ENCODE measurements at regions not wholly inside any gene's neighbourhood (a gene's known extent, or its start where the extent isn't known, plus 50 kb on each side); places are given as distances from the start of the nearest gene placed in this dataset.

GRCh38 chr5:2493356-2493755, 258.1 kb downstream of the IRX2 start:
- no peaks in the 10 kb centered on the region for H3K9me3 ChIP-seq
- H3K36me3 ChIP-seq, result no peaks in the 10 kb centered on the region
- intact Hi-C loops (cut with DNase I), result no loop called here
- TF ChIP-seq CTCF (IDR thresholded peaks at IDR 0.05), result no peak
- H3K4me3 ChIP-seq, result no peak overlapping the region
- ATAC-seq (peak in 1 of 2 donors; percentile 13), DNase-seq (no peak)
- no peaks in the 10 kb centered on the region for H3K4me1 ChIP-seq
- H3K27ac ChIP-seq, result no peak overlapping the region
- no peaks in the 10 kb centered on the region for H3K27me3 ChIP-seq (ENCODE audit: low read depth)

- TF ChIP-seq CTCF (IDR thresholded peaks at IDR 0.05), result no peak
- Histone ChIP-seq H3K27me3 (ENCODE audit: low read depth) (no peaks in the 10 kb centered on the region), H3K27ac (no peak overlapping the region), H3K4me3 (no peak overlapping the region), H3K36me3 (no peaks in the 10 kb centered on the region), H3K9me3 (no peaks in the 10 kb centered on the region), H3K4me1 (no peaks in the 10 kb centered on the region)
- ATAC-seq, result no peak
- no peak for DNase-seq
- intact Hi-C loops (cut with DNase I), result no loop called here
Observed at GRCh38 chr5:2492476-2492875, 259.0 kb downstream of the IRX2 start.

- intact Hi-C loops (cut with DNase I), result no loop called here
- Histone ChIP-seq H3K27me3 (ENCODE audit: low read depth) (no peaks in the 10 kb centered on the region), H3K36me3 (no peaks in the 10 kb centered on the region), H3K27ac (no peak overlapping the region), H3K9me3 (no peaks in the 10 kb centered on the region), H3K4me1 (no peaks in the 10 kb centered on the region), H3K4me3 (no peak overlapping the region)
- ATAC-seq (no peak), DNase-seq (no peak)
- TF ChIP-seq CTCF (IDR thresholded peaks at IDR 0.05), result no peak
Observed at GRCh38 chr5:2491846-2492245, 259.6 kb downstream of the IRX2 start.

- TF ChIP-seq CTCF (IDR thresholded peaks at IDR 0.05), result no peak
- Histone ChIP-seq H3K27ac (no peak overlapping the region), H3K4me1 (no peaks in the 10 kb centered on the region), H3K36me3 (no peaks in the 10 kb centered on the region), H3K4me3 (no peak overlapping the region), H3K9me3 (no peaks in the 10 kb centered on the region), H3K27me3 (ENCODE audit: low read depth) (no peaks in the 10 kb centered on the region)
- intact Hi-C loops (cut with DNase I), result no loop called here
- ATAC-seq (no peak), DNase-seq (no peak)
Observed at GRCh38 chr5:2489306-2489705, 262.2 kb downstream of the IRX2 start.

GRCh38 chr5:2488593-2488992, 262.9 kb downstream of the IRX2 start:
- Histone ChIP-seq H3K36me3 (no peaks in the 10 kb centered on the region), H3K4me3 (no peak overlapping the region), H3K27me3 (ENCODE audit: low read depth) (no peaks in the 10 kb centered on the region), H3K9me3 (no peaks in the 10 kb centered on the region), H3K4me1 (no peaks in the 10 kb centered on the region), H3K27ac (no peak overlapping the region)
- no peak for ATAC-seq
- intact Hi-C loops (cut with DNase I), result no loop called here
- no peak for TF ChIP-seq CTCF (IDR thresholded peaks at IDR 0.05)
- DNase-seq, result no peak

Data from lower lobe of right lung (tissue), 2 donors.